Lung (tissue), 11 donors: ENCODE measurements at regions not wholly inside any gene's neighbourhood (a gene's known extent, or its start where the extent isn't known, plus 50 kb on each side); places are given as distances from the start of the nearest gene placed in this dataset.
A peak's percentile ranks its signal among the peaks of the same experiment; 100 is the strongest.

Source experiments
- ATAC-seq: fragments of 200-7000 bp; cut with Tn5 transposase; one replicate; pipeline ENCODE4 v1.9.1; 2020; ENCODE audit warnings: moderate number of reproducible peaks; ENCODE audit not compliant: insufficient read depth, low FRiP score
- DNase-seq, 3 donors: peaks; one replicate each; pipeline ENCODE4 v3.0.0-alpha.2; 2013 to 2017
- H3K27ac ChIP-seq, 2 donors: one replicate each; pipeline ENCODE4 v1.5.1; 2013; ENCODE audit warnings: mild to moderate bottlenecking in 2 of 2, moderate library complexity in 2 of 2, control low read depth in 1 of 2, inconsistent platforms in 1 of 2, low read depth in 1 of 2, low read length in 1 of 2
- H3K27me3 ChIP-seq, 3 donors: one replicate each; pipeline ENCODE4 v1.5.1; 2013; ENCODE audit warnings: low read length in 2 of 3; ENCODE audit not compliant: control insufficient read depth in 3 of 3, insufficient read depth in 3 of 3
- H3K36me3 ChIP-seq, 4 donors: one replicate each; pipeline ENCODE4 v1.5.1; 2013; ENCODE audit warnings: low read length in 4 of 4, mild to moderate bottlenecking in 1 of 4, moderate library complexity in 1 of 4; ENCODE audit not compliant: control insufficient read depth in 4 of 4, insufficient read depth in 4 of 4
- H3K4me1 ChIP-seq, 5 donors: one replicate each; pipeline ENCODE4 v1.5.1; 2013; ENCODE audit warnings: low read length in 5 of 5, mild to moderate bottlenecking in 2 of 5, moderate library complexity in 1 of 5; ENCODE audit not compliant: control insufficient read depth in 5 of 5, insufficient read depth in 5 of 5
- H3K4me3 ChIP-seq: one replicate; pipeline ENCODE4 v1.5.1; 2013; ENCODE audit warnings: mild to moderate bottlenecking, control low read depth, moderate library complexity
- H3K9ac ChIP-seq, 2 donors: one replicate each; pipeline ENCODE4 v1.5.1; 2013; ENCODE audit warnings: low read length in 2 of 2, control low read depth in 1 of 2; ENCODE audit not compliant: insufficient read depth in 1 of 2
- H3K9me3 ChIP-seq, 4 donors: one replicate each; pipeline ENCODE4 v1.5.1; 2013; ENCODE audit warnings: low read length in 3 of 4, mild to moderate bottlenecking in 1 of 4, moderate library complexity in 1 of 4; ENCODE audit not compliant: control insufficient read depth in 4 of 4, insufficient read depth in 3 of 4
- CTCF ChIP-seq: IDR thresholded peaks from 2 replicates; pipeline ENCODE4 v1.5.1; 2012; ENCODE audit warnings: mild to moderate bottlenecking; ENCODE audit errors: control extremely low read depth, extremely low read depth
- WGBS, 2 donors: extraction: QIAGEN DNeasy Blood & Tissue Kit; methylation state at CpG; one replicate each; pipeline ENCODE4 v1.1.7; 2013; 5-methylcytosine and 5-hydroxymethylcytosine counted together
- donor health status: control.
- donor health status: control.
- donor health status: Bipolar disorder and iron deficiency.
- donor health status: healthy.
- donor health status: DM: yes; HTN: yes; CAD: no.

- Histone ChIP-seq H3K9me3 (peaks cover 0 to 3% (median 0%) of the 10 kb centered on the region in 4 donors), H3K9ac (no peak overlapping the region), H3K27me3 (no peaks in the 10 kb centered on the region), H3K4me1 (peaks cover 0 to 24% (median 0%) of the 10 kb centered on the region in 5 donors), H3K36me3 (no peaks in the 10 kb centered on the region), H3K4me3 (no peak overlapping the region), H3K27ac (no peak overlapping the region)
- TF ChIP-seq CTCF = no peak
- DNase-seq = no peak
- ATAC-seq = no peak
Observed at GRCh38 chr16:72612718-72613117, 435.2 kb downstream of the ZFHX3 start.

GRCh38 chr16:72612256-72612655, 435.7 kb downstream of the ZFHX3 start:
- no peak for TF ChIP-seq CTCF
- Histone ChIP-seq H3K36me3 (no peaks in the 10 kb centered on the region), H3K27ac (no peak overlapping the region), H3K4me3 (no peak overlapping the region), H3K9ac (no peak overlapping the region), H3K9me3 (peaks cover 0 to 2% (median 0%) of the 10 kb centered on the region in 4 donors), H3K27me3 (no peaks in the 10 kb centered on the region), H3K4me1 (peaks cover 0 to 24% (median 0%) of the 10 kb centered on the region in 5 donors)
- 59 to 78% methylated on average over 2 of the region's 2 CpGs for WGBS, 2 donors
- DNase-seq (peak; percentile 22 to 86 (median 84)), ATAC-seq (no peak)

GRCh38 chr16:72609933-72610332, 438.0 kb upstream of the PMFBP1 start:
- H3K27me3 ChIP-seq = no peaks in the 10 kb centered on the region
- DNase-seq = no peak
- no peak for TF ChIP-seq CTCF
- H3K27ac ChIP-seq = no peak overlapping the region
- no peak overlapping the region for H3K9ac ChIP-seq
- no peaks in the 10 kb centered on the region for H3K36me3 ChIP-seq
- no peak overlapping the region for H3K4me3 ChIP-seq
- H3K4me1 ChIP-seq = peaks cover 0 to 24% (median 0%) of the 10 kb centered on the region in 5 donors
- no peaks in the 10 kb centered on the region for H3K9me3 ChIP-seq
- WGBS, 2 donors = 73 to 81% methylated on average over 3 of the region's 3 CpGs
- no peak for ATAC-seq

GRCh38 chr16:72609066-72609465, 437.1 kb upstream of the PMFBP1 start:
- Histone ChIP-seq H3K4me1 (peaks cover 0 to 24% (median 0%) of the 10 kb centered on the region in 5 donors), H3K4me3 (no peak overlapping the region), H3K27ac (no peak overlapping the region), H3K27me3 (no peaks in the 10 kb centered on the region), H3K9me3 (no peaks in the 10 kb centered on the region), H3K9ac (no peak overlapping the region), H3K36me3 (no peaks in the 10 kb centered on the region)
- TF ChIP-seq CTCF = no peak
- ATAC-seq (no peak), DNase-seq (no peak)
- WGBS, 2 donors = 56 to 97% methylated on average over 1 of the region's 1 CpG
